SU-DHL-6 (cell line): ENCODE measurements at regions not wholly inside any gene's neighbourhood (a gene's known extent, or its start where the extent isn't known, plus 50 kb on each side); places are given as distances from the start of the nearest gene placed in this dataset.

Experiments
- CTCF ChIP-seq: fragments of 200-600 bp; sonication (generic); IDR thresholded peaks from one replicate; pipeline ENCODE4 v1.5.1; 2017; ENCODE audit warnings: antibody characterized with exemption, mild to moderate bottlenecking, low read length, moderate library complexity; ENCODE audit not compliant: insufficient read depth, poor library complexity, severe bottlenecking
- EZH2phosphoT487 ChIP-seq: fragments of 200-600 bp; sonication (generic), shearing (Covaris generic); conservative IDR thresholded peaks from 2 replicates; pipeline ENCODE4 v1.6.1; 2018; ENCODE audit warnings: mild to moderate bottlenecking, antibody characterized with exemption, low read length, moderate library complexity, mixed read lengths

- TF ChIP-seq CTCF (no peak), EZH2phosphoT487 (no peak)
These were observed 158.9 kb upstream of the COL11A1 start for GRCh38 chr1:103267266-103267665.
